HT-29 (cell line): ENCODE measurements at regions not wholly inside any gene's neighbourhood (a gene's known extent, or its start where the extent isn't known, plus 50 kb on each side); places are given as distances from the start of the nearest gene placed in this dataset.
A peak's percentile ranks its signal among the peaks of the same experiment; 100 is the strongest.
"Not testable (repeated sequence)": the region's sequence is repeated elsewhere in the genome, so short reads cannot be mapped to it uniquely, and the experiment has no call there.

Experiments used
- DNase-seq: peaks from one replicate; pipeline ENCODE4 v3.0.0-alpha.2; 2015; ENCODE audit warnings: low spot score

GRCh38 chr4:177802162-177802561, 359.9 kb upstream of the AGA start:
- DNase-seq: no peak

GRCh38 chr4:177802661-177803060, 360.4 kb upstream of the AGA start:
- DNase-seq: no peak

GRCh38 chr4:177803151-177803550, 360.9 kb upstream of the AGA start:
- DNase-seq: no peak

GRCh38 chr4:177809791-177810190, 367.6 kb upstream of the AGA start:
- no peak for DNase-seq

- DNase-seq: no peak
These were observed 368.0 kb upstream of the AGA start for GRCh38 chr4:177810220-177810619.

- not testable (repeated sequence) for DNase-seq
These were observed 376.2 kb upstream of the AGA start for GRCh38 chr4:177818392-177818791.

GRCh38 chr4:177826973-177827372, 384.7 kb upstream of the AGA start:
- no peak for DNase-seq

GRCh38 chr4:177841258-177841657, 399.0 kb upstream of the AGA start:
- DNase-seq: no peak

- DNase-seq: no peak
These were observed 411.0 kb upstream of the AGA start for GRCh38 chr4:177853229-177853628.

- no peak for DNase-seq
These were observed 413.4 kb upstream of the AGA start for GRCh38 chr4:177855507-177856197.

- no peak for DNase-seq
These were observed 417.9 kb upstream of the AGA start for GRCh38 chr4:177860171-177860570.

GRCh38 chr4:177861551-177862094, 419.4 kb upstream of the AGA start:
- DNase-seq: no peak

- DNase-seq: no peak
These were observed 420.4 kb upstream of the AGA start for GRCh38 chr4:177862541-177863176.

GRCh38 chr4:177879851-177880250, 437.6 kb upstream of the AGA start:
- peak; percentile 1 for DNase-seq

- DNase-seq: no peak
These were observed 452.9 kb upstream of the AGA start for GRCh38 chr4:177895136-177895535.

- DNase-seq: no peak
These were observed 459.5 kb upstream of the AGA start for GRCh38 chr4:177901786-177902185.

GRCh38 chr4:177902386-177902785, 460.1 kb upstream of the AGA start:
- DNase-seq: no peak

- no peak for DNase-seq
These were observed 465.6 kb upstream of the AGA start for GRCh38 chr4:177907736-177908424.

GRCh38 chr4:177921715-177922114, 479.5 kb upstream of the AGA start:
- DNase-seq: no peak

GRCh38 chr4:177923888-177924287, 481.7 kb upstream of the AGA start:
- DNase-seq: no peak

GRCh38 chr4:177937041-177937440, 494.8 kb upstream of the AGA start:
- DNase-seq: no peak

- DNase-seq: peak; percentile 26
These were observed 496.0 kb upstream of the AGA start for GRCh38 chr4:177938226-177938625.

GRCh38 chr4:177945268-177945667, 503.0 kb upstream of the AGA start:
- DNase-seq: no peak
